Mammary epithelial cell (primary cell): ENCODE measurements at regions not wholly inside any gene's neighbourhood (a gene's known extent, or its start where the extent isn't known, plus 50 kb on each side); places are given as distances from the start of the nearest gene placed in this dataset.

Experiments
- CTCF ChIP-seq, 2 donors: IDR thresholded peaks in 1 of 2; conservative IDR thresholded peaks in 1 of 2; 2 replicates each; pipeline ENCODE4 v1.5.1; 2011 to 2012; ENCODE audit warnings: inconsistent platforms in 2 of 2, low read length in 2 of 2, mild to moderate bottlenecking in 2 of 2, control low read depth in 1 of 2, low read depth in 1 of 2; ENCODE audit not compliant: insufficient read depth in 1 of 2; ENCODE audit errors: extremely low read depth in 1 of 2
- EZH2 ChIP-seq: IDR thresholded peaks from 2 replicates; pipeline ENCODE4 v1.6.1; 2012; ENCODE audit warnings: low read length, inconsistent platforms, borderline replicate concordance

- TF ChIP-seq CTCF (conservative IDR thresholded peaks at IDR 0.05 in 1 of 2, IDR thresholded peaks at IDR 0.05 in 1 of 2; ENCODE audit: extremely low read depth in 1 of 2, insufficient read depth in 1 of 2, low read depth in 1 of 2, low read length in 2 of 2): no peak
- TF ChIP-seq EZH2: no peak
These were observed 325.6 kb downstream of the TXNL1 start for GRCh38 chr18:56312551-56313335.
